NCI-H2227 treated with DMSO at 0.1 percent for 48 hours (cell line): ENCODE measurements at regions not wholly inside any gene's neighbourhood (a gene's known extent, or its start where the extent isn't known, plus 50 kb on each side); places are given as distances from the start of the nearest gene placed in this dataset.

Source experiments
- DNase-seq: peaks from one replicate; lab custom pipeline; 2025; lab: John Stamatoyannopoulos, UW

- no peak for DNase-seq
Observed at GRCh38 chr1:99163671-99164070, 100.6 kb upstream of the PLPPR4 start.

DNA sequence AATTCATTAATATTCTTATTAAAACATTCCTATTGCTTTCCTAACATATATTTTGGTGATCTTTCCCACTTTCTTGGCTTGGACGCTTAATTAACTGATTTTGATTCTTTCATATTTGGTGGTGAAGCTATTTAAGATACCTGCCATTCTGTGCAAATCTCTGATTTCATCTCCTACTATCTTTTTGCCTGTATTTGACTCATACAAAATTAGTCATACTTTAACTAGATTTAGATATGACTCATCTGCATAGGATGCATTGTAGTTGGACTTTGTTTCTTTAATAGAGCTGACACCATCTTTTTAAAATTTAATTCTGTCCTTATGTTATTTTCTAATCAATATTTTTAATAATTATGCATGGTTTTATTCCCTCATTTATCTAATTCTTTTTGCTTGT lies 93.8 kb upstream of the PLPPR4 start:
- no peak for DNase-seq

- no peak for DNase-seq
Observed at GRCh38 chr1:99171184-99171813, 93.0 kb upstream of the PLPPR4 start.

GRCh38 chr1:99173282-99173681 lies 91.0 kb upstream of the PLPPR4 start:
- DNase-seq, result no peak

DNA sequence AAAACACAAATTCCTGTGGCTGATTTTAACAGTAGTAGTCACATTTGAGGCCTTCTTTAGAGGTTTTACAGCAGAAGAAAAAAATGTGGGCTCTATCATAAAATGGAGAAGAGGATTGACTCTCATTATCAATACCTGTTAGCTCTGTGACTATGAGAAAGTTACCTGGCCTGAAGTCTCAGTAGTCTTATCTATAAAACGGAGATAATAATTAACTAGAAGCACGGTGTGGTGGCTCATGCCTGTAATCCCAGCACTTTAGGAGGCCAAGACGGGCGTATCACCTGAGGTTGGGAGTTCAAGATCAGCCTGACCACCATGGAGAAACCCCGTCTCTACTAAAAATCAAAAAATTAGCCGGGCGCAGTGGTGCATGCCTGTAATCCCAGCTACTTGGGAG lies 90.4 kb upstream of the PLPPR4 start:
- DNase-seq, result no peak

- DNase-seq, result no peak
Observed at GRCh38 chr1:99176753-99177152, 87.5 kb upstream of the PLPPR4 start.

- no peak for DNase-seq
Observed at GRCh38 chr1:99177465-99177864, 86.8 kb upstream of the PLPPR4 start.

GRCh38 chr1:99180343-99180808 lies 83.9 kb upstream of the PLPPR4 start:
- DNase-seq, result peak; percentile 79

GRCh38 chr1:99180915-99181314 lies 83.4 kb upstream of the PLPPR4 start:
- no peak for DNase-seq

DNA sequence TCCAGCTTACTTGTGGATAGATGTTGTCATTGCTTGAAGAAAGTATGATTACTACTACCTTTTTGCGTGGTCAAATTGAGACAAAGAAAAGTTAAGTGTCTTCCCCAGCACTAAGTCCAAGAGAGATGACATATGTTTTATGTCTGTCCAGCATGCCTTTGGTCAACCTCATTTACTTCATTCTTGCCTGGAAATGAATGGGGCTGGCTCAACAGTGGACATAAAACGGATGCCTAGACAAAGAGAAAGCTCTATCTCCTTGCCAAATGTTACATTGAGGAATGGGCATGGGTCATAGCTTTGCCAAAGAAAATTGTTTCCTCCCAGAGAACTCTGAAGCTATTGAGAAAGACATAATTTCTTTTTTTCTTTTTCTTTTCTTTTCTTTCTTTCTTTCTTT lies 82.4 kb upstream of the PLPPR4 start:
- no peak for DNase-seq

GRCh38 chr1:99185196-99185595 lies 79.1 kb upstream of the PLPPR4 start:
- no peak for DNase-seq

- no peak for DNase-seq
Observed at GRCh38 chr1:99193431-99193830, 70.9 kb upstream of the PLPPR4 start.

GRCh38 chr1:99198393-99198792 lies 65.9 kb upstream of the PLPPR4 start:
- no peak for DNase-seq

DNA sequence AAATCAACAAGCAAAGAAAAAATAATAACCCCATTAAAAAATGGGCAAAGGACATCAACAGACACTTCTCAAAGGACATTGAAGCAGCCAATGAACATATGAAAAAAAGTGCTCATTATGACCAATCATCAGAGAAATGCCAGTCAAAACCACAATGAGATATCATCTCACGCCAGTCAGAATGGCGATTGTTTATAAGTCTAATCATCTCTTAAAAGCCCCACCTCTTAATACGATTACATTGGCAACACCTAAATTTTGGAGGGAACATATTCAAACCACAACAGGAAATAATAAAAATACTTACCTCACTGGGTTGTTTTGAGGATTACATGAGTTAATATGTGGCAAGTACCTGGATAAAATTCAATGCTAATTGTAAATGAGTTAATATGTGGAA lies 57.1 kb upstream of the PLPPR4 start:
- DNase-seq, result no peak
